AG10803 (cell line): ENCODE measurements at regions not wholly inside any gene's neighbourhood (a gene's known extent, or its start where the extent isn't known, plus 50 kb on each side); places are given as distances from the start of the nearest gene placed in this dataset.

Experiments used
- DNase-seq: peaks from one replicate; pipeline ENCODE4 v3.0.0; 2010; ENCODE audit warnings: low read depth
- H3K4me3 ChIP-seq: 2 replicates; pipeline ENCODE4 v1.5.1; 2011; ENCODE audit warnings: mild to moderate bottlenecking, low read length, control low read depth
- TF ChIP-seq, protein P1 (sequence below): conservative IDR thresholded peaks from 2 replicates; pipeline ENCODE4 v1.5.1; 2011; ENCODE audit warnings: mild to moderate bottlenecking, low read length, control low read depth, inconsistent platforms

- TF ChIP-seq, protein P1, sequence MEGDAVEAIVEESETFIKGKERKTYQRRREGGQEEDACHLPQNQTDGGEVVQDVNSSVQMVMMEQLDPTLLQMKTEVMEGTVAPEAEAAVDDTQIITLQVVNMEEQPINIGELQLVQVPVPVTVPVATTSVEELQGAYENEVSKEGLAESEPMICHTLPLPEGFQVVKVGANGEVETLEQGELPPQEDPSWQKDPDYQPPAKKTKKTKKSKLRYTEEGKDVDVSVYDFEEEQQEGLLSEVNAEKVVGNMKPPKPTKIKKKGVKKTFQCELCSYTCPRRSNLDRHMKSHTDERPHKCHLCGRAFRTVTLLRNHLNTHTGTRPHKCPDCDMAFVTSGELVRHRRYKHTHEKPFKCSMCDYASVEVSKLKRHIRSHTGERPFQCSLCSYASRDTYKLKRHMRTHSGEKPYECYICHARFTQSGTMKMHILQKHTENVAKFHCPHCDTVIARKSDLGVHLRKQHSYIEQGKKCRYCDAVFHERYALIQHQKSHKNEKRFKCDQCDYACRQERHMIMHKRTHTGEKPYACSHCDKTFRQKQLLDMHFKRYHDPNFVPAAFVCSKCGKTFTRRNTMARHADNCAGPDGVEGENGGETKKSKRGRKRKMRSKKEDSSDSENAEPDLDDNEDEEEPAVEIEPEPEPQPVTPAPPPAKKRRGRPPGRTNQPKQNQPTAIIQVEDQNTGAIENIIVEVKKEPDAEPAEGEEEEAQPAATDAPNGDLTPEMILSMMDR: no peak
- no peak overlapping the region for H3K4me3 ChIP-seq
- no peak for DNase-seq
Measured at GRCh38 chr4:24243641-24244040, 340.7 kb downstream of the DHX15 start.

- DNase-seq: no peak
- TF ChIP-seq, protein P1: no peak
- no peak overlapping the region for H3K4me3 ChIP-seq
Measured at GRCh38 chr4:24241511-24241910, 342.8 kb downstream of the DHX15 start.

GRCh38 chr4:24240655-24241054 lies 343.7 kb downstream of the DHX15 start:
- no peak for DNase-seq
- no peak overlapping the region for H3K4me3 ChIP-seq
- TF ChIP-seq, protein P1: no peak

- TF ChIP-seq, protein P1: no peak
Measured at GRCh38 chr4:24237709-24238108, 346.6 kb downstream of the DHX15 start.

DNA sequence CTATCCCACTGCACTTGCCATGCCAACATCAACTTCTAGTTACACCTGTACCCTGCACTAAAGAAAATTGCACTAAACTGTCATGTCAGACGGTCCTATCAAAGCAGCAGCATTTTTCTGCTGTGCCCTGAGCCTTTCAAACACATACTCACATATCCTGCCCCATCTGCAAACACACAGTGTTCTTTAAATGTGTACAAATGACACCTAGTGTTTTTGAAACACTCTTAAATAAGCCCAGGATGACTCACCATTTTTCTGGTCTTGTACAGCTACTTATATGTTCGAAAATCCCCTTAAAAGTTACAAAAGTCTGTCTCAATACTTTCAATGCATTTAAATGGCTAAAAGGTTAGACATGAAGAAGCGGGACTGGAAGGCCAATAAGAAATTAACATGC lies 346.7 kb upstream of the PPARGC1A start:
- H3K4me3 ChIP-seq: no peak overlapping the region
- DNase-seq: no peak
- TF ChIP-seq, protein P1: no peak

More at GRCh38 chr4:24237709-24238108, 346.6 kb downstream of the DHX15 start:
- DNase-seq: no peak
- H3K4me3 ChIP-seq: no peak overlapping the region

DNA sequence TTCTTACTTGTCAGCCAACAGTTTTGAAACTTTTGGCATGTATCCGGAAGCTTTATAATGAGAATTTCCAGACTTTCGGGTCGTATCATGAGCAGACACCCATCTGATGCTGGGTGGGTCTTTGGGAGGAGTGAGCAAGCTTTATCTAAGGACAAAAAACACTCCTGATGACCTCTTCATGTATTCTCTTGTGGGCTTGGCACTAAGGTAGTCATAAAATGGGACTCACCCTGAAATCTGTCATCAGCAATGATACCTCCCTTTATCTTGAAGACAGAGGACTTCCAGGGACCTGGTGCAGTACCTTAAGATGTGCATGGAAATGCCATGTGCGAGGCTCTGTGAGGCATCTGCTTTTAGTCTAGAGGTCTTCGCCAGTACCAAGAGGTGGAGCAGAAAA lies 346.3 kb upstream of the PPARGC1A start:
- TF ChIP-seq, protein P1: no peak
- no peak overlapping the region for H3K4me3 ChIP-seq
- no peak for DNase-seq

DNA sequence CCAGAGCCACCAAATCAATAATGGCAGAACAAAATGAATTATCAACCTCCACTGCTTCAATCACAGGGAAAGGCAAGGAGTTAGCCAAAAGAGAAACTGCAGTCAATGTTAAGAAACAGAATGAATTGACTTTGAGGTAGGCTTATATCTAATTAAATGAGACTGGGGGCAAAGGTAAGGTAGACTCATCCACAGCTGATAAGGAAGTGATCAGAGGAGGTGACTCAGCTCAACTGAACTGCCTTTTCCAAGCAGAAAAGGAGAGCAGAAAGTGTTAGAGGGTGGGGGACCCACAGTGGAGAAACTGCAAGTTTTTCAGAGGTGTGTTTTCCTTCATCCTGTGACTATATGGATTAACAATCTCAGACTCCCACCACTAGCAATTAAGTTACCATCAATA lies 345.8 kb upstream of the PPARGC1A start:
- no peak for DNase-seq

More for the DNA sequence above, 345.8 kb upstream of the PPARGC1A start:
- TF ChIP-seq, protein P1: no peak
- H3K4me3 ChIP-seq: no peak overlapping the region
